GOT3 (cell line): ENCODE measurements at regions not wholly inside any gene's neighbourhood (a gene's known extent, or its start where the extent isn't known, plus 50 kb on each side); places are given as distances from the start of the nearest gene placed in this dataset.

Source experiments
- DNase-seq: peaks from one replicate; lab custom pipeline; 2025; ENCODE audit warnings: mixed read lengths; lab: John Stamatoyannopoulos, UW

DNA sequence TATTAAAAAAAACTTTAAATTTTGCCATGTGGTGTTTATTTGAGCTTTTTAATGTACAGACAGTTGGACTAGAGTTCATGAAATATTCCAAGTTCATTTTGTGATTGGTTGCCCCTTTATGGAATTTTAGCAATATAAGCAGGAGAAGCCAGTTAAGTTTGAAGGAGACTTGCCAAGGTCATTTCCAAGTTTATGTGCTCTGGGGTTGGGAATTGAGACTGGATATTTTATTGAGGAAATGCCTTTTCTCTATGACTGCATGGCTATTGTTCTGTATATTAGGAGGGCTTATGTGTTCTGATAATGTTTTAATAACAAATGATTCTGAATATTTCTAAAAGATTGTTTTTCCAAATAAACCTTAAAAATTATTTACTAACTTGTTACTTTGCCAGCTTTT lies 67.0 kb upstream of the TCF4 start:
- DNase-seq: no peak

DNA sequence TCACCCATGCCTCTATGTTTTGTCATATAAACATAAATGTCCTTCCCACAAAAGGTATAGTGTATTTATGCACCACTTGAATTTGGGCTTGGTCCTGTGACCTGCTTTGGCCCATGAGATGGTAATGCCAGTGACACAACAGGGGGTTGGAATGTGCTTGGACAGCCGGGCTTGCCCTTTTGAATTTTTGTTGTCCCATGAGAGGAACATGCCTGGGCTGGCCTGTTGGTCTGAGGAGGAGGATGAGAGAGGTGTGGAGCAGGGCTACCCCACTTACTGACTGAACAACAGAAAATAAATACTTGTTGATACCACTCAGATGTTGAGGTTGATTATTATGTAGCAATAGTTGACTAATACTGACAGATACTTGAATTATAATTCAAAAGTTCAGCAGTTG lies 63.2 kb upstream of the TCF4 start:
- DNase-seq: no peak

- no peak for DNase-seq
Measured at GRCh38 chr18:55650363-55650870, 62.4 kb upstream of the TCF4 start.

GRCh38 chr18:55647331-55647730 lies 59.3 kb upstream of the TCF4 start:
- no peak for DNase-seq

DNA sequence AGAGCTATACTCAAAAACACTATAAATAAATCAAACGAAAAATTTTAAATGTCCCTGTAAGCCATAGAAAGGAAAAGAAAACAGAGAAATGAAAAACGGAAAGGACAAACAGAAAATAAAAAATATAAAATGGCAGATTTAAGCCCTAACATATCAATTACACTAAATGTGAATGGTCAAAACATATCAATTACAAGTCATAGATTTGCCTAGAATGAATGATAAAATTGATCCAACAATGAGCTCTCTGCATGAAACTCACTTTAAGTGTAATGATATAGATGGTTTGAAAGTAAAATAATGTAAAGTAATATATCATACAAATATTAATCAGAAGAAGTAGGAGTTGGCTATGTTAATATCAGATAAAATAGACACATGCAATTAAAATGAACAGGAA lies 54.2 kb upstream of the TCF4 start:
- DNase-seq: no peak

DNA sequence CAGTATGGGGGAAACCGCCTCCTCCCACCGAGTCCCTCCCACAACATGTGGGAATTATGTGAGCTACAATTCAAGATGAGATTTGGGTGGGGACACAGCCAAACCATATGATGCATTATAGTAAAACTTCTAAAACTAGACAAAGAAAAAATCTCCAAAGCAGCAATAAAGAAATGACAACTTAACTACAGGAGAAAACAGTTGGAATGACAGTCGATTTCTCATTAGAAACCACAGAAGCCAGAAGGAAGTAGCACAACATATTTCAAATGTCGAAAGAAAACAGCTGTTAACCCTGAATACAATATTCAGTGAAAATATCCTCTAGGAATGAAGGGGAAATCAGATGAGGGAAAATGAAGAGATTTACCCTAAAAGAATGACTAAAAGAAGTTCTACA lies 53.5 kb upstream of the TCF4 start:
- DNase-seq: no peak
